RKO (cell line): ENCODE measurements at regions not wholly inside any gene's neighbourhood (a gene's known extent, or its start where the extent isn't known, plus 50 kb on each side); places are given as distances from the start of the nearest gene placed in this dataset.

Source experiments
- DNase-seq: peaks from one replicate; pipeline ENCODE4 v3.0.0-alpha.2; 2016; ENCODE audit warnings: low spot score

GRCh38 chr2:7289697-7290096 lies 372.5 kb downstream of the RNF144A start:
- no peak for DNase-seq

DNA sequence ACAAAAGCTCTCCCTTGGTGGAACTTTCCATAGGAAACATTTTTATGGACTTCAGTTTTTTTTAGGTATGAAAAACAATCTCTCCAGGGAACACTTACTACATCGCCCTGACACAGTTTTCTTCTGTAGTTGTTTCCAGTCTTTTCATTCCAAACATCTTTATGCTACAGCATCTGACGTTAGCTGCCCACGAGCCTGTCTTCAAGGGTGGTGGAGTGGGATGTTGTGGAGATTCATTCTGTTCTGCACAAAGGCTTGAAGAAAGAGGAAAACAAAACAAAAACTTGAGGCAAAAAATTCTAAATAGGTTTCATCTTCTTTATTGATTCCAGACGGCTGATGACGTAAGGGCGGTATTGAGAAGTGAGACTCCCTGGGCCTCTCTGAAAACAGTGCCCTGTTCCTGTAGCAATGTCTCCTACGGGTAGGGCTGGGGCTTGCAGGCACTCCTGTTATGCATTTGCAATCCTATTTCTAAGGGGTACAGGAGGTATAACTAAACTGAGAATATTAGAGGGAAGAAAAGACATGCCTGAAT lies 375.0 kb downstream of the RNF144A start:
- no peak for DNase-seq

GRCh38 chr2:7309582-7309981 lies 392.4 kb downstream of the RNF144A start:
- no peak for DNase-seq

- no peak for DNase-seq
These were observed 407.5 kb downstream of the RNF144A start for GRCh38 chr2:7324706-7325105.

GRCh38 chr2:7325186-7325585 lies 408.0 kb downstream of the RNF144A start:
- no peak for DNase-seq

DNA sequence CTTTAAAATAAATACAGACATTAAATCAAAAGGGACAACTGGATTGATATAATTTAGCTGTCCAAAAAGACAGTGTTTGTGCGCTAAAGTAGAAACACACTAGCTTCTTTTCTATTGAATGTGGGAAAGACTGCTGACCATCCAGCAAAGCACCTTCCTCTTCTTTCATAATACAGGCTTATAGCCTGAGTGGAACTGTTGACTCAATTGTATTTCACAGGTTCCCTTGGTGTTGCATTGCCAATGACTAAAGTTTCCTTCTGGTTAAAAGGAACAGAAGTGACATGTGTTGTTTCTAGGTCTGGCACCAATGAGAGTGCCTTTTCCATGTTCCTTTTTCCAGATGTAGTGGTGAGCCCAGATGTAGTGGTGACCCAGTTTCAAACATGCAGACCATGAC lies 412.3 kb downstream of the RNF144A start:
- no peak for DNase-seq

DNA sequence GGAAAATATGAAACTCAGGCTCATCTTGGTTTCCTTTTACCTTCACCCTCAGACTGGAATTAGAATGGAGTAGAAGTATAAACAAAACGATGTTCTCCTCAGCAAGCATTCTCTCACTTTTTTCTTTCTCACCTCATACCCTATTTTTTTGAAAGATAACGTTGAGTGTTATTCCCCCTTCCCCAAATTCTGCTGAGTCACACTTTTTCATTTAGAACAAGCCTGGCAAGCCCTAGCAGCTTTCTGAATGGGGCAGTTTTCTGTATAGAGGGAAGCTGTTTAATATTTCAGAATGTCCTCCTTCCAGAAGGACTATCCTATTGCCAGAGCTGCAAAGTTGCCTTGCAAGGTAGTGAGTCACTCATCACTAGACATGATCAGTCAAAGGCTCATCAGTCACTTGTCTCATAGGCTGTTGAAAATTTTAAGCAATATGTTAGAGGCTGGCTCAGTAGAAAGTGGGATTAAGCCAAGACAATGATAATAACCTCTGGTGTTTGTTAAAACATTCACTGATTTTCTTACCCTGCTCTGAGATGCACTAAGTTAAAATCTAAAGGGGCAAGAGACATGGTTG lies 416.1 kb downstream of the RNF144A start:
- DNase-seq, result no peak

DNA sequence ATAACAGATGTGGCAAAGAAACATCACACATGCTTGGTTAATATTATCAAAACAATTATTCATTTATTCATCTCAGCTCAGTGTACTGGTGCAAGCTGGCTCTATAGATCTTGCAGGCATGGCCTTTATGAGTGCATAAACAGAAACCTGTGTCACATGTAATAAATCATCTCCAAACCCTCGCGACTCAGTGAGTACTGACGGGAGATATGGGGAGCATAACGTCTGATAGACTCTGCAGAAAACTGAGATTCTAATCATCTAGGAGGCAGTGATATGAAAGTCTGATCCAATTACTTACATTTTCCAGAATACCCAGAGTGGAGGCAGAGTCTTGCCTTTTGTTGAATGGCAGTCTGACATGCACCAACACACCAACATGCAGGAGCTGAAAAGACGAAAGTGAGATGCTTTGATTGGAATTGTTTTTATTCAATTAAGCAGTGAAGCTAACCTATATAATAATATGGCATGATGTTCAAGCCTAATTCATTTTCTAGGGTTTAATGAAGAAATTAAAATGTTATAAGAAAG lies 416.8 kb downstream of the RNF144A start:
- DNase-seq, result no peak

- no peak for DNase-seq
These were observed 421.7 kb downstream of the RNF144A start for GRCh38 chr2:7338961-7339360.

GRCh38 chr2:7346336-7346735 lies 429.1 kb downstream of the RNF144A start:
- DNase-seq, result no peak

DNA sequence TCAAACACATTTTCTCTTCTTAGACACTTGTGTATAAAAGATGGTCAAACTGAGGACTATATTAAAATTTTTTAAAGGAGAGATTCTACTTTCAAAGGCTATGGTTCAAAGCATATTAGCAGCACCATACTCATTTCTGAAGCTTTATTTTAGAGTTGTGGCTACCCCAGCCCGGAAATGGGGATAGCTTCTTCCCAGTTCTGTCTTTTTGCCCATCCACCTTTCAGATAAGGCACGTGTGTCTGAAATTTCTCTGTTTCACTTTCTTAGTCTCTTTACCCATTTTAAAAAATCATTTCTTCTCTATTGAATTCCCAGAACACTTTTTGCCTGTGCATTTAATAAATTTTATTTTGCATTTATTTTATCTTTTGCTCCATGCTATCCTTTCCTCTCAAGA lies 431.5 kb downstream of the RNF144A start:
- DNase-seq, result no peak

DNA sequence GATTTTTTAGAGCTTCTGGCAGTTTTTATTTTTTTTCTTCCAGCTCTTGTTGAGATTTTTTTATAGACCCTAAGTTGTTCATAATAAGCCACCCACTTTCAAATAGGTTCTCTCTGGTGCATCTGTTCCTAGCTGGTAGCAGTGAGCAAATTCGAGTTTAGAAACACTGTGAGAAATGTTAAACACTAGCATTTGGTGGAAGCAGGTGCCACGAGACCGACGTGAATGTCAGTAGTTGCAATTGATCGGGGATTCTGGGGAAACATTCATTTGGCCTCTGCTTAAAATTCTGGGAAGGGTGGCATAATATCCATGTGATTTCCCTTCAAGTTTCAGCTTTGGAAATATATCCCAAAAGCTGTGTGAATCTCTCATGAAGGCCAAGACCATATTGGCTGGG lies 435.0 kb downstream of the RNF144A start:
- DNase-seq, result no peak

DNA sequence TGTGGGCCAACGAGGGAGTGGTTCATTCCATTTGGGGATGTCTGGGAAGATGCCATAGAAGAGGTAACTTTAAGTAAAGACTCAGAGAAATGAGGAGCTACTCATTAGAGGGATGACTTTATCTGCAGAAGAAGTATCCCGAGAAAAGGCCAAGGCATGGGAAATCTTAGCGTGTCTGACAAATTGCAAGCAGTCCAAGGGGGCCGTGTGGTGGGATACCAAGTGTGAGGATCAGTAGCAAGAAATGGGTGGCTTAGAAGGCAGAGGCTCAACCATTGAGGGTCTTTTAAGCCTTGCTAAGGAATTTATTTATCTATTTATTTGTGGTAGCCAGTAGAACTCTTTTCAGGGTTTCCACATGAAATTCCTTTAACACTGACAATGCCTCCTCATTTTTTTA lies 436.4 kb downstream of the RNF144A start:
- no peak for DNase-seq

DNA sequence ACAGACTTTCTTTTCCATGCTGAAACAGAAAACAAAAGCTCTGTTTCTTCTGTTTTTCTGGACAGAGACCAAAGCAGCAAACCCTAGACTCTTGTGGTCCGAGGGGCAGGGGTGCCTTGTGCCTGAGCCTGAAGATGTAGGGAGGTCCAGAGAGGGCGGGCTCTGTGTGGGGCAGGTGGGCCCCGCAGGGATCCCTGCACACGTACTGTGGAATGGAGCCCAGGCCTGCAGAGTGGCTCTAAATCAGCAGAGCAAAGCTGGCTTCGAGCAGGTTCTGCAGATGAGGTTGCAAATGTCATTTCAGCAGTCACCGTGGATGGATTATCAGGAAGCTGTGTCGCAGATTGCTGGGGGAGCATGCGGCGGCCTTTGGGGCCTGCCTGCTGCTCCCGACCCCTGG lies 438.6 kb downstream of the RNF144A start:
- DNase-seq, result no peak

DNA sequence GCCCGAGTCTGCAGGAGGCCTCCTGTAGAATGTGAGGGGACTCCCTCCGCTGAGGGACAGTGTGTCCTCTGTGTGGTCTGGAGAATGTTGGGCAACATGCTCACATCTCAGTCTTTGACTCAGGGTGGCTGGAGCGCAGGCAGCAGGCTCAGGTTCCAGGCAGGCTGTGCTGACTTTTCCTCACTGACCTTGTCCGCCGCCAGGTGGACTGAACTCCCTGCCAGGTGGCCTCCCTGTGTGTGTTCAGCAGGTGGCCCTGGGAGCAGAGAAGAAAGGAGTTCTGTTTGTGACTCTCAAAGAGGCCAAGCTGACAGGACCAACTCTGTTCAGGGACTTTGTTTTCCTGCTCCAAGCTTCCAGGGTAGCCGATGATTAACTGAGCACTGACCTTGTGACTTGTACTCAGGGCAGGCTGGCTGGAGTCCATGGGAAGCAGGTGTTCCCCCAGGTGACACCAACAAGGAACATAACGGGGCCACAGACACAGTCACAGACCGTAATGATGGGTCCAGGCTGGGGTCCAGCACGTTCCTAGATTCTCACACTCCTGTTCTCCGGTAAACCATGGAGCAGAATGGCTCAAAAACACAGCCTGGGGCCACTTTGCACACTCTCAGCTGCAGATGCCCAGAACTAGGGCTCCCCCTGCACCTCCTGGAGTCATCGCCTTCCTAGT lies 439.8 kb downstream of the RNF144A start:
- no peak for DNase-seq

DNA sequence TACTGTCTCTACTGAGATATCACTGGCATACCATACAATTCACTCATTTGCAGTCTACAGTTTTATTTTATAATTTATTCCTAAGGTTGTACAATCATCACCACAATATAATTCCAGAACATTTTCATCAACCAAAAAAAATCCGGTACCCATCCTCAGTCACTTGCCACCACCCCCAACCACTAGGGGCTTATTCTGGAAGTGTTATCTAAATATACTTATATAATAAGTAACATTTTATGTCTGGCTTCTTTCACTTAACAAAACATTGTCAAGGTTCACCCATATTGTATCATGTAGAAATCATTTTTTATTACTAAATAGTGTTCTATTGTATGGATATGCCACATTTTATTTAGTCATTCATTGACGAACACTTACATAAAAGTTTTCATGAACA lies 440.8 kb downstream of the RNF144A start:
- DNase-seq, result no peak

- no peak for DNase-seq
These were observed 441.7 kb downstream of the RNF144A start for GRCh38 chr2:7358865-7359447.

GRCh38 chr2:7363906-7364305 lies 446.7 kb downstream of the RNF144A start:
- no peak for DNase-seq

DNA sequence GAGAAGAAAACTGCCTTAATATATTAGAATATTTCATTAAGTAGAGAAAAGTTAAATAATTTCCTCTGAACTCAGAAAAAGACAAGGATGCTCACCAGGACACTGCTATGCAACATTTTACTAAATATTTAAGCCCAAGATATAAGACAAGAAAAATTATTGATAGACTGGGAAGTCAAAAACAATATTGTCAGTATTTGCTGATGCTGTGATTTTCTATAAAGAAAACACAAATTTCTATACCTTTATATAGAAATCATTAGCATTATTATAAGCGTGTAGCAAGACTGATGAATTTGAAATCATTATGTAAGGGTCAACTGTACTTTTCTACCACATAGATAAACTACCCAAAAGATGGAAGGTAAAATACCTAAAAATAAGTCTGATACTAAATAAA lies 451.0 kb downstream of the RNF144A start:
- DNase-seq, result no peak

- no peak for DNase-seq
These were observed 455.9 kb downstream of the RNF144A start for GRCh38 chr2:7373156-7373555.

DNA sequence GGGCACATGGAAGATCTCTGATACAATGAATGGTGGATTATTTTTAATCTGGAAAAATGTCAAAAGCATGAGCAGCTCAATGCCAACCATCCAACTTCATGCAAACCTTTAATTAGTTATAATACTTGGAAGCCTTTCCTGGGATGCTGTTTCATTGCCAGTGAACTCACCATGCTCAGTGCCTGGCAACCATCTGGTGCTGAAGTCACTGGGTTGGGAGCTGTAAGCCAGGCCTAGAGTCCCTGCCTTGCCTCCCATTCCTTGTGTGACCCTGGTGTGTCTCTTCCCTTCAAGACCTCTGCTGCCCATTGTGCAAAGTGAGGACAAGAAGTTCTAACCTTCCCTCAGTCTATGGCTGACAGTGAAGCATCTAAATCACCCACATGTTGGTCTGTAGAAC lies 458.7 kb downstream of the RNF144A start:
- no peak for DNase-seq

GRCh38 chr2:7377916-7378569 lies 460.8 kb downstream of the RNF144A start:
- DNase-seq, result no peak

GRCh38 chr2:7378591-7378990 lies 461.4 kb downstream of the RNF144A start:
- DNase-seq, result no peak
